Immature natural killer cell (primary cell): ENCODE measurements at regions not wholly inside any gene's neighbourhood (a gene's known extent, or its start where the extent isn't known, plus 50 kb on each side); places are given as distances from the start of the nearest gene placed in this dataset.
"Not testable (repeated sequence)": the region's sequence is repeated elsewhere in the genome, so short reads cannot be mapped to it uniquely, and the experiment has no call there.

Experiments
- DNase-seq, 3 donors: peaks; one replicate each; pipeline ENCODE4 v3.0.0; 2022; ENCODE audit warnings: mixed read lengths in 1 of 3
- H3K27ac Mint-ChIP-seq, 6 donors: one replicate each; pipeline ENCODE4 v1.8.0; 2020; ENCODE audit warnings: mixed read lengths in 6 of 6, mild to moderate bottlenecking in 5 of 6, inconsistent platforms in 4 of 6, moderate library complexity in 3 of 6
- H3K27me3 Mint-ChIP-seq, 3 donors: one replicate each; pipeline ENCODE4 v1.8.0; 2020 to 2021; ENCODE audit warnings: low read depth in 3 of 3, mild to moderate bottlenecking in 3 of 3, mixed read lengths in 3 of 3, moderate library complexity in 3 of 3, inconsistent platforms in 1 of 3
- H3K36me3 Mint-ChIP-seq, 3 donors: one replicate each; pipeline ENCODE4 v1.8.0; 2020; ENCODE audit warnings: mixed read lengths in 3 of 3, inconsistent platforms in 2 of 3, mild to moderate bottlenecking in 2 of 3
- H3K4me1 Mint-ChIP-seq, 2 donors: one replicate each; pipeline ENCODE4 v1.8.0; 2020; ENCODE audit warnings: inconsistent platforms in 2 of 2, mild to moderate bottlenecking in 2 of 2, mixed read lengths in 2 of 2, moderate library complexity in 1 of 2
- H3K4me3 Mint-ChIP-seq, 5 donors: one replicate each; pipeline ENCODE4 v1.8.0; 2020; ENCODE audit warnings: mild to moderate bottlenecking in 5 of 5, mixed read lengths in 5 of 5, inconsistent platforms in 3 of 5, moderate library complexity in 3 of 5
- H3K9me3 Mint-ChIP-seq, 6 donors: one replicate each; pipeline ENCODE4 v1.8.0; 2020; ENCODE audit warnings: mild to moderate bottlenecking in 6 of 6, mixed read lengths in 6 of 6, inconsistent platforms in 4 of 6, moderate library complexity in 3 of 6

GRCh38 chr4:158958489-158959270 lies 144.2 kb upstream of the RAPGEF2 start:
- Mint-ChIP-seq H3K4me1 (no peaks in the 10 kb centered on the region), H3K4me3 (no peak overlapping the region), H3K9me3 (peaks cover 0 to 6% (median 1%) of the 10 kb centered on the region in 6 donors), H3K36me3 (peaks cover 0 to 6% (median 0%) of the 10 kb centered on the region in 3 donors), H3K27me3 (peaks cover 0 to 4% (median 2%) of the 10 kb centered on the region in 3 donors), H3K27ac (no peak overlapping the region)
- DNase-seq, result no peak

GRCh38 chr4:158962393-158962792 lies 140.5 kb upstream of the RAPGEF2 start:
- no peaks in the 10 kb centered on the region for H3K4me1 Mint-ChIP-seq
- H3K9me3 Mint-ChIP-seq, result no peaks in the 10 kb centered on the region
- peaks cover 0 to 3% (median 0%) of the 10 kb centered on the region in 3 donors for H3K36me3 Mint-ChIP-seq
- H3K4me3 Mint-ChIP-seq, result no peak overlapping the region
- no peak overlapping the region for H3K27ac Mint-ChIP-seq
- H3K27me3 Mint-ChIP-seq, result peaks cover 0 to 4% (median 0%) of the 10 kb centered on the region in 3 donors
- no peak for DNase-seq

- not testable (repeated sequence) for H3K36me3 Mint-ChIP-seq, H3K27ac Mint-ChIP-seq, DNase-seq, H3K27me3 Mint-ChIP-seq, H3K9me3 Mint-ChIP-seq, H3K4me1 Mint-ChIP-seq, H3K4me3 Mint-ChIP-seq
These were observed 139.6 kb upstream of the RAPGEF2 start for GRCh38 chr4:158963282-158963681.

- H3K4me1 Mint-ChIP-seq, result no peaks in the 10 kb centered on the region
- H3K27me3 Mint-ChIP-seq, result peaks cover 0 to 2% (median under 1%) of the 10 kb centered on the region in 3 donors
- DNase-seq, result no peak
- no peak overlapping the region for H3K4me3 Mint-ChIP-seq
- no peaks in the 10 kb centered on the region for H3K9me3 Mint-ChIP-seq
- H3K27ac Mint-ChIP-seq, result no peak overlapping the region
- H3K36me3 Mint-ChIP-seq, result peaks cover 0 to 3% (median 0%) of the 10 kb centered on the region in 3 donors
These were observed 138.7 kb upstream of the RAPGEF2 start for GRCh38 chr4:158964114-158964727.

GRCh38 chr4:158964728-158965124 lies 138.2 kb upstream of the RAPGEF2 start:
- H3K27me3 Mint-ChIP-seq, result peaks cover under 1 to 2% (median 2%) of the 10 kb centered on the region in 3 donors
- H3K27ac Mint-ChIP-seq, result no peak overlapping the region
- H3K9me3 Mint-ChIP-seq, result no peaks in the 10 kb centered on the region
- no peak overlapping the region for H3K4me3 Mint-ChIP-seq
- no peak for DNase-seq
- no peaks in the 10 kb centered on the region for H3K4me1 Mint-ChIP-seq
- H3K36me3 Mint-ChIP-seq, result peaks cover 0 to 3% (median 0%) of the 10 kb centered on the region in 3 donors

GRCh38 chr4:158965226-158965625 lies 137.7 kb upstream of the RAPGEF2 start:
- H3K36me3 Mint-ChIP-seq, result peaks cover 0 to 3% (median 0%) of the 10 kb centered on the region in 3 donors
- no peaks in the 10 kb centered on the region for H3K4me1 Mint-ChIP-seq
- DNase-seq, result no peak
- H3K27me3 Mint-ChIP-seq, result peaks cover 2% of the 10 kb centered on the region in 3 donors
- no peak overlapping the region for H3K4me3 Mint-ChIP-seq
- H3K27ac Mint-ChIP-seq, result no peak overlapping the region
- H3K9me3 Mint-ChIP-seq, result no peaks in the 10 kb centered on the region

- Mint-ChIP-seq H3K9me3 (no peaks in the 10 kb centered on the region), H3K4me1 (no peaks in the 10 kb centered on the region), H3K36me3 (peaks cover 0 to 3% (median 0%) of the 10 kb centered on the region in 3 donors), H3K27ac (no peak overlapping the region), H3K27me3 (peaks cover 1 to 2% (median 2%) of the 10 kb centered on the region in 3 donors), H3K4me3 (no peak overlapping the region)
- no peak for DNase-seq
These were observed 136.8 kb upstream of the RAPGEF2 start for GRCh38 chr4:158966091-158966490.

GRCh38 chr4:158968961-158969360 lies 133.9 kb upstream of the RAPGEF2 start:
- Mint-ChIP-seq H3K27me3 (peaks cover 0 to 2% (median 2%) of the 10 kb centered on the region in 3 donors), H3K4me3 (no peak overlapping the region), H3K4me1 (no peaks in the 10 kb centered on the region), H3K27ac (no peak overlapping the region), H3K9me3 (no peaks in the 10 kb centered on the region), H3K36me3 (peaks cover 0 to 3% (median 0%) of the 10 kb centered on the region in 3 donors)
- no peak for DNase-seq

GRCh38 chr4:158970812-158971211 lies 132.1 kb upstream of the RAPGEF2 start:
- no peaks in the 10 kb centered on the region for H3K36me3 Mint-ChIP-seq
- H3K4me3 Mint-ChIP-seq, result no peak overlapping the region

GRCh38 chr4:158974438-158974837 lies 128.4 kb upstream of the RAPGEF2 start:
- not testable (repeated sequence) for H3K9me3 Mint-ChIP-seq, H3K4me1 Mint-ChIP-seq, H3K27ac Mint-ChIP-seq, H3K36me3 Mint-ChIP-seq, DNase-seq, H3K27me3 Mint-ChIP-seq, H3K4me3 Mint-ChIP-seq

More at GRCh38 chr4:158970812-158971211, 132.1 kb upstream of the RAPGEF2 start:
- no peaks in the 10 kb centered on the region for H3K9me3 Mint-ChIP-seq
- no peak for DNase-seq
- no peak overlapping the region for H3K27ac Mint-ChIP-seq
- H3K4me1 Mint-ChIP-seq, result no peaks in the 10 kb centered on the region
- peaks cover 2 to 3% (median 2%) of the 10 kb centered on the region in 3 donors for H3K27me3 Mint-ChIP-seq

GRCh38 chr4:158980711-158981110 lies 122.2 kb upstream of the RAPGEF2 start:
- H3K36me3 Mint-ChIP-seq, result peaks cover 0 to 11% (median 0%) of the 10 kb centered on the region in 3 donors
- DNase-seq, H3K4me3 Mint-ChIP-seq, H3K9me3 Mint-ChIP-seq, H3K27ac Mint-ChIP-seq, H3K4me1 Mint-ChIP-seq, H3K27me3 Mint-ChIP-seq: not testable (repeated sequence)

GRCh38 chr4:158991534-158992155 lies 111.2 kb upstream of the RAPGEF2 start:
- Mint-ChIP-seq H3K27ac (no peak overlapping the region), H3K4me3 (no peak overlapping the region), H3K9me3 (peaks cover 0 to 9% (median 0%) of the 10 kb centered on the region in 6 donors), H3K4me1 (no peaks in the 10 kb centered on the region), H3K27me3 (peaks cover 4 to 8% (median 5%) of the 10 kb centered on the region in 3 donors), H3K36me3 (peaks cover 0 to 6% (median 0%) of the 10 kb centered on the region in 3 donors)
- DNase-seq, result no peak

GRCh38 chr4:158993891-158994290 lies 109.0 kb upstream of the RAPGEF2 start:
- peaks cover 2 to 6% (median 4%) of the 10 kb centered on the region in 3 donors for H3K27me3 Mint-ChIP-seq
- DNase-seq, result no peak
- peaks cover 0 to 4% (median 0%) of the 10 kb centered on the region in 3 donors for H3K36me3 Mint-ChIP-seq
- H3K4me1 Mint-ChIP-seq, result no peaks in the 10 kb centered on the region
- peaks cover 0 to 5% (median 0%) of the 10 kb centered on the region in 6 donors for H3K9me3 Mint-ChIP-seq
- H3K4me3 Mint-ChIP-seq, result no peak overlapping the region
- H3K27ac Mint-ChIP-seq, result no peak overlapping the region

GRCh38 chr4:158995040-158995439 lies 107.8 kb upstream of the RAPGEF2 start:
- no peaks in the 10 kb centered on the region for H3K4me1 Mint-ChIP-seq
- DNase-seq, result no peak
- no peaks in the 10 kb centered on the region for H3K9me3 Mint-ChIP-seq
- H3K36me3 Mint-ChIP-seq, result no peaks in the 10 kb centered on the region
- H3K27me3 Mint-ChIP-seq, result peaks cover 2 to 5% (median 4%) of the 10 kb centered on the region in 3 donors
- no peak overlapping the region for H3K4me3 Mint-ChIP-seq
- H3K27ac Mint-ChIP-seq, result no peak overlapping the region
